ENCODE measurements at regions not wholly inside any gene's neighbourhood (a gene's known extent, or its start where the extent isn't known, plus 50 kb on each side); places are given as distances from the start of the nearest gene placed in this dataset.

DNA sequence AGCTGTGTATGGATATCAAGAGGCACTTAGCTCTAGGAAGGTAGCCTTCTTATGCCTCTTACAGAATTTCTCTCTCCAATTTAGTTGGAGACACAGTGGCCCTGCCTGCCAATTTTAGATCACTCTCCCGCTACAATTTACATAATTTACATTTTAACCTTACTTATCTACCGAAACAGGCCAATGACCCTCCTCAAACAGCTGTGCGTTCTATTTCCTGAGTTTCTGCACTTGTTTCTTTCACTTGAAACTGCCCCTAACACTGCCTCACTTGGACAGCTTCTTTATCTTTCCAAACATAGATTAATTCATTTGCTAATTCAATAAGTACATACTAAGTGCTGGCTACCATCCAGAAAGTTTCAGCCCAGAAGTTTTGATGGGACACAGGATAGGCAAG is 52.9 kb upstream of the HDDC2 start:
- no peak for TF ChIP-seq JUND (IDR thresholded peaks at IDR 0.05; ENCODE audit: low read depth)
- no peak for DNase-seq (ENCODE audit: low read depth in 1 of 2, low spot score in 1 of 2)
- in situ Hi-C loops (cut with HindIII; ENCODE audit: low pct_unique_long_range_greater_than_20kb, low sequenced_read_pairs), result no loop called here

DNA sequence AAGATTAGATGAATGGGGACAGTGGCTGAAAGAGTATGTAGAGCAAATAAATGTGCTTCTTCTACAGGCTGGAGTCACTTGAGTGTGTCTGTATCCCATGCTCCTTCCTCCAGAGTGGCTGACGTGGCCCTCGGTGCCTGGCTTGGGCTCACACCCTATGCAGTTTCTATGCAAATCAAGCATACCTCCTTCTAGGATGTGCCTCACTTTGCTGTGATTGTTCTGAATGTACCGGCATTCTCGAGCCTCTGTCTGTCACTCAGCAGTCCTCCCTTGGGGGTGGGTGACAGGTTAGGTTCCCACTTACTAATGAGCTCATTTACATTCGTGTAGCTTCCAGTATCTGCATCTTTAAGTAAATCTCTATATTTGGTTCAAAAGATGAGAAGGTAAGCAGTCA is 55.1 kb upstream of the HDDC2 start:
- in situ Hi-C loops (cut with HindIII; ENCODE audit: low pct_unique_long_range_greater_than_20kb, low sequenced_read_pairs), result no loop called here
- no peak for TF ChIP-seq JUND (IDR thresholded peaks at IDR 0.05; ENCODE audit: low read depth)

DNA sequence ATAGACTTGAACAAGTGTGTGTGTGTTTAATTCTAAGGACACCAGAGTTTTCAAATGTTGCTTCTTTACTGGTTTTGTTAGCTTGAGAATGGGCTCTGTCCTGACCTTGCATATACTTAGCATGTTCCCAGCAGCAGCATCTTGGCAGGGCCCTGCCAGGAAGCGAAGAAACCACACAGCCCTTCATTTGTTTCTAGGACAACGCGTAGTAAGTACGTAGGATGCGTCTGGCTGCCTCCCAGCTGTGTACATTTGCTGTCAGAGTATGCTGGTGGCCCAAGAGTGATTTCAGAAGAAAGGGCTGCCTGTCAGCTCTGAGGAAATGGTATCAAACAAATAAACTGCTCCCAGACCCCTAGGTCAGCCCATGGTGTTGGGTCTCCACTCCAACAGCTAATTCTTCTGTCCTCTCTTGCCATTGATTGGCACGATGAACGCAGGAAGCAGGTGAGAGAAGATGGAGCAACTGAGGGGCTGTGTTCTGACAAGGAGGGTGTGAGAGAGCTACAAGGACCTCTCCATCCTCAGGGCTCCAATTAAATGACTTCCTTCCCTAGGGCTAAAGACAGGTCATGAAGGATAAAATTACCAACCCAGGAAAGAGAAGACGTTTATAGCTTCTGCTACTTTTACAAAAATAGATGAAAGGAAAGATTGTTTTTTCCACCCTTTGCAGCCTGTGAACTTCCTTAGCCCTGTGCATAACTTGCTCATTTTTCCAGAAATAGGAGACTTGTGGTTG is 55.9 kb upstream of the HDDC2 start:
- no peak for TF ChIP-seq JUND (IDR thresholded peaks at IDR 0.05; ENCODE audit: low read depth)
- DNase-seq (ENCODE audit: low read depth in 1 of 2, low spot score in 1 of 2), result no peak

More for the DNA sequence above, 55.1 kb upstream of the HDDC2 start:
- no peak for DNase-seq (ENCODE audit: low read depth in 1 of 2, low spot score in 1 of 2)

DNA sequence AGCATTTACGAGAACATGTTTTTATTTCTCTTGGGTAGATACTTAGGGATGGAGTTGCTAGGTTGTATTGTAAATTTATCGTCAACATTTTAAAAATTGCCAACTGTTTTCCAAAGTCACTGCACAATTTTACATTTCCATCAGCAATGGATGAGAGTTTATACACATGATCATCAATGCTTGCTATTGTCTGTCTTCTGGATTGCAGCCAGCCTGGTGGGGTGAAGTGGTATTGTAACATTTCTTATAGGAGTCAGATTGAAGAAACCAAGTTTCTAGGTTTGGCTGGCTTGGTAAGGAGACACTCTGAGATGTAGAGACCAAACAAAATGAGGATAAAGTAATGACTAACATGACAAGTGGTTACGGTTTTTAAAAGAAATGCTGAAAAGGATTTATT is 57.1 kb upstream of the HDDC2 start:
- no peak for DNase-seq (ENCODE audit: low read depth in 1 of 2, low spot score in 1 of 2)
- in situ Hi-C loops (cut with HindIII; ENCODE audit: low pct_unique_long_range_greater_than_20kb, low sequenced_read_pairs), result no loop called here
- TF ChIP-seq JUND (IDR thresholded peaks at IDR 0.05; ENCODE audit: low read depth), result no peak

More for the DNA sequence above, 55.9 kb upstream of the HDDC2 start:
- in situ Hi-C loops (cut with HindIII; ENCODE audit: low pct_unique_long_range_greater_than_20kb, low sequenced_read_pairs), result no loop called here

- no peak for DNase-seq (ENCODE audit: low read depth in 1 of 2, low spot score in 1 of 2)
These were observed 60.1 kb upstream of the HDDC2 start for GRCh38 chr6:125361868-125362267.

GRCh38 chr6:125363039-125363823 is 61.5 kb upstream of the HDDC2 start:
- in situ Hi-C loops (cut with HindIII; ENCODE audit: low pct_unique_long_range_greater_than_20kb, low sequenced_read_pairs), result no loop called here
- peak in 1 of 2 experiments; percentile 50 for DNase-seq (ENCODE audit: low read depth in 1 of 2, low spot score in 1 of 2)
- TF ChIP-seq JUND (IDR thresholded peaks at IDR 0.05; ENCODE audit: low read depth), result no peak

More at GRCh38 chr6:125361868-125362267, 60.1 kb upstream of the HDDC2 start:
- TF ChIP-seq JUND (IDR thresholded peaks at IDR 0.05; ENCODE audit: low read depth), result no peak
- in situ Hi-C loops (cut with HindIII; ENCODE audit: low pct_unique_long_range_greater_than_20kb, low sequenced_read_pairs), result no loop called here

- DNase-seq (ENCODE audit: low read depth in 1 of 2, low spot score in 1 of 2), result no peak
- TF ChIP-seq JUND (IDR thresholded peaks at IDR 0.05; ENCODE audit: low read depth), result no peak
- in situ Hi-C loops (cut with HindIII; ENCODE audit: low pct_unique_long_range_greater_than_20kb, low sequenced_read_pairs), result no loop called here
These were observed 62.0 kb upstream of the HDDC2 start for GRCh38 chr6:125363824-125364165.

DNA sequence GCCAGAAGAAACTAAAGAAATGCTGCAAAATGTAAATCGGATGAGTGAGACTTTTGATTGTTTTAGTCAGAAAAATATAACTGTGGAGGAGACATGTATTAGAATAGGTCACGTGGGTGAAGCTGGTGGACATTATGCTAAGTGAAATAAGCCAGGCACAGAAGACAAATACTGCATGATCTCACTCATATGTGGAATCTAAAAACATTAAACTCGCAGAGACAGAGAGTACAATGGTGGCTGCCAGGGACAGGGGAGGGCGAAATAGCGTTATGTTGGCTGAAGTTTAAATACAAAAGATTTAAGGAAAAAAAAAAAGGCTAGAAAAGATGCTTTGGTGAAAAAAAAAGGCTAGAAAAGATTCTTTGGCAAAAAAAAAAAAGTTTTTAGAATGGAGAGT is 63.5 kb upstream of the HDDC2 start:
- in situ Hi-C loops (cut with HindIII; ENCODE audit: low pct_unique_long_range_greater_than_20kb, low sequenced_read_pairs), result no loop called here

GRCh38 chr6:125367036-125367782 is 65.4 kb upstream of the HDDC2 start:
- in situ Hi-C loops (cut with HindIII; ENCODE audit: low pct_unique_long_range_greater_than_20kb, low sequenced_read_pairs), result no loop called here
- no peak for TF ChIP-seq JUND (IDR thresholded peaks at IDR 0.05; ENCODE audit: low read depth)
- no peak for DNase-seq (ENCODE audit: low read depth in 1 of 2, low spot score in 1 of 2)

More for the DNA sequence above, 63.5 kb upstream of the HDDC2 start:
- no peak for TF ChIP-seq JUND (IDR thresholded peaks at IDR 0.05; ENCODE audit: low read depth)
- DNase-seq (ENCODE audit: low read depth in 1 of 2, low spot score in 1 of 2), result no peak

- no peak for DNase-seq (ENCODE audit: low read depth in 1 of 2, low spot score in 1 of 2)
- no peak for TF ChIP-seq JUND (IDR thresholded peaks at IDR 0.05; ENCODE audit: low read depth)
- in situ Hi-C loops (cut with HindIII; ENCODE audit: low pct_unique_long_range_greater_than_20kb, low sequenced_read_pairs), result no loop called here
These were observed 68.6 kb upstream of the HDDC2 start for GRCh38 chr6:125370343-125370742.

- TF ChIP-seq JUND (IDR thresholded peaks at IDR 0.05; ENCODE audit: low read depth), result no peak
- in situ Hi-C loops (cut with HindIII; ENCODE audit: low pct_unique_long_range_greater_than_20kb, low sequenced_read_pairs), result no loop called here
- DNase-seq (ENCODE audit: low read depth in 1 of 2, low spot score in 1 of 2), result no peak
These were observed 73.2 kb upstream of the HDDC2 start for GRCh38 chr6:125375013-125375412.

DNA sequence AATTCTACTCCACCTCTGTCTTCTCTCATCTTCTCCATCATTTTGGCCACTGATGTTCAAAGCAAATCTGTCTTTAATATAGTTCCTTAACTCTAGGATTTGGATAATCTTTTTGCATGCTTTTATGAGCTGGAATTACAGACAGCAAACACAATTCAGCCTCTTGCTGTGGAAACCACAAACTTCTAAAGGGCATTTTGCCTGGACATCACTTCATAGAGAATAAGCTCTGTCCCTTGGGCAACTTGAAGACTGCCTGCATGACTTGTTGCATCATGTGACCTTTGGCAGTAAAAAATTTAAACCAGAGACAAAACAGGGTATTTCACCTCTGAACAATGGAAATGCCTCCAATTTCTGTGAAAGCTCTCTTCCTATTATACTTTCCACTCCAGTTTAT is 74.1 kb upstream of the HDDC2 start:
- DNase-seq (ENCODE audit: low read depth in 1 of 2, low spot score in 1 of 2), result no peak
- in situ Hi-C loops (cut with HindIII; ENCODE audit: low pct_unique_long_range_greater_than_20kb, low sequenced_read_pairs), result no loop called here
- no peak for TF ChIP-seq JUND (IDR thresholded peaks at IDR 0.05; ENCODE audit: low read depth)

- no peak for DNase-seq (ENCODE audit: low read depth in 1 of 2, low spot score in 1 of 2)
- in situ Hi-C loops (cut with HindIII; ENCODE audit: low pct_unique_long_range_greater_than_20kb, low sequenced_read_pairs), result no loop called here
- no peak for TF ChIP-seq JUND (IDR thresholded peaks at IDR 0.05; ENCODE audit: low read depth)
These were observed 75.9 kb upstream of the HDDC2 start for GRCh38 chr6:125377621-125378020.

All from T47D (cell line).